Keratinocyte (primary cell): ENCODE measurements at regions not wholly inside any gene's neighbourhood (a gene's known extent, or its start where the extent isn't known, plus 50 kb on each side); places are given as distances from the start of the nearest gene placed in this dataset.
"Not testable (repeated sequence)": the region's sequence is repeated elsewhere in the genome, so short reads cannot be mapped to it uniquely, and the experiment has no call there.

Source experiments
- EZH2 ChIP-seq: IDR thresholded peaks from one replicate; pipeline ENCODE4 v1.6.1; 2012; ENCODE audit warnings: inconsistent platforms, mild to moderate bottlenecking, low read length, moderate library complexity
- TF ChIP-seq, protein P1 (sequence below), 3 experiments: IDR thresholded peaks in 1 of 3; conservative IDR thresholded peaks in 1 of 3; optimal IDR thresholded peaks in 1 of 3; 2 replicates in 2 of 3; 3 replicates in 1 of 3; pipeline versions ENCODE3 to v1.5.1; 2011; ENCODE audit warnings: low read length in 3 of 3, mild to moderate bottlenecking in 3 of 3, moderate library complexity in 2 of 3, control low read depth in 1 of 3, inconsistent platforms in 1 of 3; ENCODE audit not compliant: insufficient read depth in 2 of 3; ENCODE audit errors: extremely low read depth in 1 of 3

DNA sequence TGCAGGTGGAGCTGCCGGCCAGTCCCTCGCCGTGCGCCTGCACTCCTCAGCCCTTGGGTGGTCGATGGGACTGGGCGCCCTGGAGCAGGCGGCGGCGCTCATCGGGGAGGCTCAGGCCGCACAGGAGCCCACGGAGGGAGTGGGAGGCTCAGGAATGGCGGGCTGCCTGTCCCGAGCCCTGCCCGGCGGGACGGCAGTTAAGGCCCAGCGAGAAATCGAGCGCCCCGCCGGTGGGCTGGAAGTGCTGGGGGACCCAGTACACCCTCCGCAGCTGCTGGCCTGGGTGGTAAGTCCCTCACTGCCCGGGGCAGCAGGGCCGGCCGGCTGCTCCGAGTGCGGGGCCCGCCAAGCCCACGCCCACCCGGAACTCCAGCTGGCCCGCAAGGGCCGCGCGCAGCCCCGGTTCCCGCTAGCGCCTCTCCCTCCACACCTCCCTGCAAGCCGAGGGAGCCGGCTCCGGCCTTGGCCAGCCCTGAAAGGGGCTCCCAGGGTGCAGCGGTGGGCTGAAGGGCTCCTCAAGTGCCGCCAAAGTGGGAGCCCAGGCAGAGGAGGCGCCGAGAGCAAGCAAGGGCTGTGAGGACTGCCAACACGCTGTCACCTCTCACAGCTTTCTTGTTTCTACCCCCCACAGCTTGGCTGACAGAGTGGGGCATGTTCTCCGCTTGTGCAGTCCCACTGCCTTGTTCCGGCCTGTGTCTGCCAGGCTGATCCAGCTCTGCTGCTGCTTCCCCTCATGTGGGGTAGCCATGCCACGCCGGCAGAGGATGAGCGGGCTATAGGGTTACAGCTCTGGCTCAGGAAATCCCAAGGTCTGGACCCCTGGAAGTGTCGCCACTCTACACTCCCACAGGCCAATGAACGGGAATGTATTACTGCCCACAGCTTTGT is 886.7 kb downstream of the FAT4 start:
- TF ChIP-seq, protein P1, sequence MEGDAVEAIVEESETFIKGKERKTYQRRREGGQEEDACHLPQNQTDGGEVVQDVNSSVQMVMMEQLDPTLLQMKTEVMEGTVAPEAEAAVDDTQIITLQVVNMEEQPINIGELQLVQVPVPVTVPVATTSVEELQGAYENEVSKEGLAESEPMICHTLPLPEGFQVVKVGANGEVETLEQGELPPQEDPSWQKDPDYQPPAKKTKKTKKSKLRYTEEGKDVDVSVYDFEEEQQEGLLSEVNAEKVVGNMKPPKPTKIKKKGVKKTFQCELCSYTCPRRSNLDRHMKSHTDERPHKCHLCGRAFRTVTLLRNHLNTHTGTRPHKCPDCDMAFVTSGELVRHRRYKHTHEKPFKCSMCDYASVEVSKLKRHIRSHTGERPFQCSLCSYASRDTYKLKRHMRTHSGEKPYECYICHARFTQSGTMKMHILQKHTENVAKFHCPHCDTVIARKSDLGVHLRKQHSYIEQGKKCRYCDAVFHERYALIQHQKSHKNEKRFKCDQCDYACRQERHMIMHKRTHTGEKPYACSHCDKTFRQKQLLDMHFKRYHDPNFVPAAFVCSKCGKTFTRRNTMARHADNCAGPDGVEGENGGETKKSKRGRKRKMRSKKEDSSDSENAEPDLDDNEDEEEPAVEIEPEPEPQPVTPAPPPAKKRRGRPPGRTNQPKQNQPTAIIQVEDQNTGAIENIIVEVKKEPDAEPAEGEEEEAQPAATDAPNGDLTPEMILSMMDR (optimal IDR thresholded peaks at IDR 0.05 in 1 of 3, IDR thresholded peaks at IDR 0.05 in 1 of 3, conservative IDR thresholded peaks at IDR 0.05 in 1 of 3; ENCODE audit: extremely low read depth in 1 of 3, insufficient read depth in 2 of 3, low read length in 3 of 3) = not testable (repeated sequence)
- TF ChIP-seq EZH2 = not testable (repeated sequence)
